ENCODE measurements at regions not wholly inside any gene's neighbourhood (a gene's known extent, or its start where the extent isn't known, plus 50 kb on each side); places are given as distances from the start of the nearest gene placed in this dataset.

GRCh38 chr5:39816866-39817265, 392.1 kb upstream of the DAB2 start:
- no peak for DNase-seq

DNA sequence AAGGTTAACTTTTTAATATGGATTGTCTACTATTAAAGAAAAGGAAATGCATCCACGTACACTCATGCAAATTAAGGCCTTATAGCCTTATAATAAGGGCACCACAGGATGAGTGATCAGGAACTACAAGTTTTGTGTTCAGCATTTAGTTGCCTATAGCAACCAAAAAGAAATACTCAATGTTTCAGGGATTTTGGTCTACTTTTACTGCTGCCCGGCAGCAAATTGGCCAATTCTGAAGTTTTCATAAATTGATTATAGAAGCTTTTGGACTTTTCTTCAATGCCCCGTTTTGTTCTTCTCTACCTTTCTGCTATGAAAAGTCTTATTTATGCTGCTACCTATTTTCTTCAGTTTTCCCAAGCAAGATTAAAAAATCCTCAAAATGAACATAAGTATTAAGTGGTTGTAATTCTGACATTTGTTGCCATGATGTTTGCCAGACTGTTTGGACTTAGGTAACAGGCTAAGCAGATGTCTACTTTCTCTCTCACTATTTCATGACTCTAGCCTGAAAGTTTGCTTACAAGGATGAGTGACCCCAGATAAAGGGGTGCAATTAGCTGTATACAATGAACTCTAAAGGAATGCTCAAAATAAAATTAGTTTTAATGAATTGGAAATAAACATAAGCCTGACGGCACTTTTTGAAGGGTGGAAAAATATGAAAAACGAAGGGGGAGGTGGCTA, 391.5 kb upstream of the DAB2 start:
- DNase-seq, result no peak

DNA sequence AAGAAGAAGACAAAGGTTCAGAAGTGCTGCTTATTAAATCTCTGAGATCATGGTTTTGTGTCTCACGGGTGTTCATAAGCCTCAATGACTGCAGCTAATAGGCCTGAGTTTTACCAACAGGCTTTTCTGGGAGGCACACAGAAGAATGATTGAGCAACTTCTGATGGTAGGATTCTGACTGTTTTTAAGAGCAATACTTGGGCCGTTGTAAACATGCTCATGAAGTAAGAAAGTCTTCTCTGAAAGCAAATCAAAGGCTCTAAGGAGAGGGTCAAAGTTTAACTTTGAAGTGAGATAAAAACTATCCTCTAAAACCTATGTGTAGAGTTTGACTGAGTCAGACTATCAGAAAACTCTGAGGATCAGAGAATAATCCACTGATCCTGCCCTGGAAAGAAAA, 390.9 kb upstream of the DAB2 start:
- DNase-seq, result no peak

DNA sequence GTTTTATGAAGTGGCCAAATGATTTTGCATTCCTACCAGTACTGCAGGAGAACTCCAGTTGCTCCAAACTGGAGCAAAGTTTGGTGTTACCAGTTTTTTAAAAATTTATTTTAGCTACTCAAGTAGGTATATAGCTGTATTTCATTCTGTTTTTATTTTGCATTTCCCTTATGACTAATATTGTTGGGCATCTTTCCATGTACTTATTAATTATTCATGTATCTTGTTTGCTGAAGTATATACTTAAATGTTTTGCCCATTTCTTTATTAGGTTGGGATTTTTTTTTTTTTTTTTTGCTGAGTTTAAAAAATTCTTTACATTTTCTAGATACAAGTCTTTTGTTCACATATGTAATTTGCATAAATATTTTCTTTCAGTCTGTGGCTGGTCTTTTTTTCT, 386.6 kb upstream of the DAB2 start:
- no peak for DNase-seq

DNA sequence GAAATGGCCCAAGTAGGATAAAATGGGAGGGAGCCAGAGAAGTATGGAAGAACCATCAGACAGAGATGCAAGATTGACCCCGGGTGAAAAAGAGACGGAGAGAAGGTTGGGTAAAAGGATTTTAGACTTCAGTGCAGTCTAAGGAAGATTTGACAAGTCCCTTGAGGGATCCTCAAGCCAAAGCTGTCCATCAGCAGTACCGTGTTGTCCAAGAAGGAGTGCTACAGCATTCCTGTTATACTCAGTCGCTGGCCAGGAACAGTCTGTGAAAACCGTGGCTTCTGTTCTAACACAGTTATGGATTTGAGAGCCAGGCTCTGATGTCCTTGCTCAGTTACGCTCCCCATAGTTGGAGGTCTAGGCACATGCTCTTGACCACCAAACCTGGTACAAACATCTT, 383.9 kb upstream of the DAB2 start:
- DNase-seq, result no peak

DNA sequence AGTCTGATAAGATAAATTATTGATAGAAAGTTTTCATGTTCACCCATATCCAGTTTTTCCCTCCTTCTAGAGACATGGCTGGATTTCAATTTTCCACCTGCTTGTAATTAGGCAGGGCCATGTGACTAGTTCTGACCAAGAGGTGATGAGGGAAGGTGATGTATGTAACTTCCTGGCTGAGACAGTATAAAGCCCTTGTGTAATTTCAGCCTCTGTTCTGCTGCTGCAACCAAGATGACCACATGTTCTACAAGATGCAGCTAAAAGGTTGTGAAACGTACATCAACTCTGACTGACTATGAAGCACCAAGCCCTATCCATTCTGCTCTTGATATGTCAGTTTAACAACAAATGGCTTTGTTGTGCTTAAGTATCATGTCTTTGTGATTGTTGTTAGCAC, 376.5 kb upstream of the DAB2 start:
- no peak for DNase-seq

GRCh38 chr5:39800042-39800601, 375.3 kb upstream of the DAB2 start:
- no peak for DNase-seq

GRCh38 chr5:39799242-39799641, 374.5 kb upstream of the DAB2 start:
- no peak for DNase-seq

- DNase-seq, result peak in 1 of 56 donors; percentile 7
Measured at GRCh38 chr5:39794513-39795210, 369.9 kb upstream of the DAB2 start.

DNA sequence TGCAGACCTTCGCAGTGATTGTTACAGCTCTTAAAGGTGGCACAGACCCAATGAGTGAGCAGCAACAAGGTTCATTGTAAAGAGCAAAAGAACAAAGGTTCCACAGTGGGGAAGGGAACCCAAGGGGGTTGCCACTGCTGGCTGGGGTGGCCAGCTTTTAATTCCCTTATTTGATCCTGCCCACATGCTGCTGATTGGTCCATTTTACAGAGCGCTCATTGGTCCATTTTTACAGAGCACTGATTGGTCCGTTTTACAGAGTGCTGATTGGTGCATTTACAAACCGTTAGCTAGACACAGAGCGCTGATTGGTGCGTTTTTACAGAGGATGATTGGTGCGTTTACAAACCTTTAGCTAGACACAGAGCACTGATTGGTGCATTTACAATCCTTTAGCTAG, 360.6 kb upstream of the DAB2 start:
- no peak for DNase-seq

DNA sequence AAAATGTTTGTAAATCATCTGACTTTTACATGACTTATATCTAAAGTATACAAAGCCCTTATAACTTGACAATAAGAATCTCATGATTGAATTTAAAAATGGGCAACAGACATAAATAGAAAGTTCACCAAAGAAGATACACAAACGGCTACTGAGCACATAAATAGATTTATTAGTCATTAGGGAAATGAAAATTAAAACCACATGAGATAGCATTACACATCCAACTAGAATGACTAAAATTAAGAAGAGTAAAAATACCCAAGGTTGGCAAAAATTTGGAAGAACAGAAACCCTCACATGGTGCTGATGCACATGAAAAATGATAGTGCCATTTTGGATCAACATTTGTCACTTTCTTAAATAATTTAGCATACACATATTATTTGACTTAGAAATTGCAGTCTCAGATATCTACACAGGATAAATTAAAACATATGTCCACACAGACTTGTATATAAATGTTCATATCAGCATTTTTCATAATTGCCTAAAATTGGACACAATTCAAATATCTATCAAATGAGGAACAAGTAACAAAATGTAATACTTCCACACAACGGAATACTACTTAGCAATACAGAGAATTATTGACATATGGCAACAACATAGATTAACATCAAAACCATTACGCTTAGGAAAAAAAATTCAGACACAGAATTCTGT, 359.1 kb upstream of the DAB2 start:
- no peak for DNase-seq

- no peak for DNase-seq
Measured at GRCh38 chr5:39780347-39780746, 355.6 kb upstream of the DAB2 start.

GRCh38 chr5:39779831-39780230, 355.1 kb upstream of the DAB2 start:
- no peak for DNase-seq

DNA sequence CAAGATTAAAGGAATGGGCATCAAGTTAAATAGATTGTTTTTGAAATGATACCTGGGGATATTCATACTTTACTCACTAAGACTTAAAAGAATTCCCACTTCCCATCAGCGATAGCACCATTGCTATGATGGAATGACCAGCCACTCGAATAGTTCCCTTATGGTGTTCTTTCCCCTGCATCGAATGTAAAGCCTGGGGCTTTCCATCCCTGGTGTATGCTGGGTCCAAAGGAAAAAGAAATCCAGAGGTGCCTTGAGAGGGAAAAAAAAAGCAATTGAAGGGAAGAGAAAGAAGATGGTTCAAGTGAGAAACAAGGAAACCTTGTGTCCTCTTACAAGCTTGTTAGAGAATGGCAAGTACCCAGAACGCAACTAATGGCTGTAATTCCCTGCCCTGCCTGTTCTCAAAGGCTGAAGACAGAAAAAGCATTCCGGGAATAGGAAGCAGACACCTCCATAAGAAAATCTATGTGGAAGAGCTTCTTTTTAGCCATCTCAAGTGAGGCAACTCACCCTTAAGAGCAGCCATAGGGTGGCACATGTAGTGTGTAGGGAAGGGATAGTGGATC, 351.1 kb upstream of the DAB2 start:
- DNase-seq, result no peak

DNA sequence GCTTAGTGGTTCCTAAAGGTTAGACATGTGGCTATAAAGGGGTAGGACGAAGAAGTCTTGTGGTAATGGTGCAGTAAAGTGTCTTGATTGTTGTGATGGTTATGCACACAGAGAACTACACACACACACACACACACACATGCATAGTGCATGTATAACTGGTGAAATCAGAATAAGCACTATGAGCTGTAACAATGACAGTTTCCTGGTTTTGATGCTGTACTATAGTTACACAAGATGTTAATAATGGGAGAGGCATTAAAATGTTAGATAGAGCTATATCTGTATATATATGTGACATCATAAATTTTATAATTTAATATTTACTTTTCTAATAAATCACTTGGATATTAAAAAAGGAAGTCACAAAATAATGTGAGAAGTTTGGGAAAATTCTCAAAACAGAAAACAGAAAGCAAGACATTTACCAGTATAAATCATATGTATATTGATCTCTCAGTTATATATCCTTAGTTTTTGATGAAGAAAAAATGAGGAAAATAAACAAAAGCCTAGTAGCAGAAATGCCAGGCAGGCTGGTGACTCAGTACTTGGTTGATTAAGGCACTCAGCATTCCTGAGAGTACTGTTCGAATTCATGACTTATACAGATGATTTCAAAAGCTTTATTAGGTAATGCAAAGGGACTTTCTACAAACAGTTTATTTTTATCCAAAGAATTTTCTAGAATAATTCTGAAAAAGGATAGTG, 350.5 kb upstream of the DAB2 start:
- DNase-seq, result no peak

- no peak for DNase-seq
Measured at GRCh38 chr5:39774605-39775004, 349.8 kb upstream of the DAB2 start.

DNA sequence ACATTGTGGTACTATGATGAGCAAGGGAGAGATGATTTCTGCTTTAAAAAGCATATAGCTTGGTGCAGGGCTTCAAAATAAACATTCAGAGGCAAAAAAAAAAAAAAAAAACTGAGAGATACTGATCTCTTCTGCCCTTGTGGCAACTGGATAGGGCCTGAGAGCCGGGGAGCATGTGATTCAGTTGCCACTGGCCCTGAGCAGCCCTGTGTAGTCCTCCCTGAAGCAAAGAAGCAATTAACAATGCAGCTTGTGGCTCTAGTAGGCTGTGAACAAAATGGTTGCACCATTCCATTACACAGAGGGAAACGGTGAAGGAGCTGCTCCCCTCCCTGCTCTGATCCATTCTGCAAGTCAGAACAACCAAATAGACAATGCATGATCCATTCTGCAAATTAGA, 347.5 kb upstream of the DAB2 start:
- DNase-seq, result no peak

- DNase-seq, result no peak
Measured at GRCh38 chr5:39767916-39768315, 343.1 kb upstream of the DAB2 start.

GRCh38 chr5:39765366-39765765, 340.6 kb upstream of the DAB2 start:
- no peak for DNase-seq

GRCh38 chr5:39762761-39763160, 338.0 kb upstream of the DAB2 start:
- DNase-seq, result no peak

- DNase-seq, result no peak
Measured at GRCh38 chr5:39761199-39761950, 336.6 kb upstream of the DAB2 start.

All from amygdala (tissue), 56 donors.